Keratinocyte (primary cell): ENCODE measurements at regions not wholly inside any gene's neighbourhood (a gene's known extent, or its start where the extent isn't known, plus 50 kb on each side); places are given as distances from the start of the nearest gene placed in this dataset.

ENCODE experiments used
- DNase-seq: peaks from one replicate; pipeline ENCODE4 v3.0.0-alpha.2; 2011; ENCODE audit warnings: low read depth, missing footprints, low spot score
- FAIRE-seq: peaks from 2 replicates; lab custom pipeline; 2011; peaks lifted over from hg19 to GRCh38; lab: Jason Lieb, UNC
- H2AFZ ChIP-seq: 2 replicates; pipeline ENCODE4 v1.6.0; 2012; ENCODE audit warnings: low read length, control low read depth, inconsistent platforms; ENCODE audit not compliant: control insufficient read depth
- H3K27ac ChIP-seq: 2 replicates; pipeline ENCODE4 v1.5.1; 2011; ENCODE audit warnings: low read length; ENCODE audit not compliant: control insufficient read depth, insufficient read depth
- H3K27me3 ChIP-seq: 3 replicates; pipeline ENCODE4 v1.6.0; 2011; ENCODE audit warnings: low read length; ENCODE audit not compliant: control insufficient read depth, insufficient read depth; ENCODE audit errors: extremely low read depth
- H3K36me3 ChIP-seq, 2 experiments: 2 replicates in 1 of 2; 3 replicates in 1 of 2; pipeline ENCODE4 v1.5.1; 2011; ENCODE audit warnings: low read length in 2 of 2, mild to moderate bottlenecking in 1 of 2; ENCODE audit not compliant: control insufficient read depth in 2 of 2, insufficient read depth in 2 of 2; ENCODE audit errors: extremely low read depth in 1 of 2
- H3K4me1 ChIP-seq: 3 replicates; pipeline ENCODE4 v1.5.1; 2011; ENCODE audit warnings: low read length; ENCODE audit not compliant: control insufficient read depth, insufficient read depth; ENCODE audit errors: extremely low read depth
- H3K4me2 ChIP-seq: 3 replicates; pipeline ENCODE4 v1.6.0; 2011; ENCODE audit warnings: low read depth, low read length; ENCODE audit not compliant: control insufficient read depth, insufficient read depth; ENCODE audit errors: extremely low read depth
- H3K4me3 ChIP-seq, 3 experiments: fragments of 200-600 bp in 1 of 3; sonication (generic) in 1 of 3; 2 replicates in 2 of 3; 3 replicates in 1 of 3; pipeline ENCODE4 v1.5.1; 2011 to 2016; ENCODE audit warnings: low read length in 3 of 3, mild to moderate bottlenecking in 3 of 3, control low read depth in 2 of 3, inconsistent platforms in 1 of 3, low read depth in 1 of 3, mixed read lengths in 1 of 3, mixed run types in 1 of 3, moderate library complexity in 1 of 3; ENCODE audit not compliant: control insufficient read depth in 2 of 3, insufficient read depth in 2 of 3; ENCODE audit errors: extremely low read depth in 1 of 3
- H3K79me2 ChIP-seq: 2 replicates; pipeline ENCODE4 v1.6.0; 2012; ENCODE audit warnings: low read length; ENCODE audit not compliant: control insufficient read depth, insufficient read depth
- H3K9ac ChIP-seq: 3 replicates; pipeline ENCODE4 v1.6.0; 2011; ENCODE audit warnings: low read length; ENCODE audit not compliant: control insufficient read depth, insufficient read depth; ENCODE audit errors: extremely low read depth
- H3K9me1 ChIP-seq: 3 replicates; pipeline ENCODE4 v1.6.0; 2011; ENCODE audit warnings: low read length; ENCODE audit not compliant: control insufficient read depth, insufficient read depth; ENCODE audit errors: extremely low read depth
- H3K9me3 ChIP-seq: 2 replicates; pipeline ENCODE4 v1.5.1; 2012; ENCODE audit warnings: low read depth, low read length; ENCODE audit not compliant: control insufficient read depth
- H4K20me1 ChIP-seq: 3 replicates; pipeline ENCODE4 v1.6.0; 2011; ENCODE audit warnings: low read length; ENCODE audit not compliant: control insufficient read depth, insufficient read depth; ENCODE audit errors: extremely low read depth
- EZH2 ChIP-seq: IDR thresholded peaks from one replicate; pipeline ENCODE4 v1.6.1; 2012; ENCODE audit warnings: inconsistent platforms, mild to moderate bottlenecking, low read length, moderate library complexity
- dilution Hi-C: fragments of 300-500 bp; cut with MboI; formaldehyde crosslinking; loops from one replicate; pipeline ENCODE4 v1.7.0; 2020; ENCODE audit warnings: low sequenced_read_pairs; ENCODE audit not compliant: extremely low pct_ligation_motif_present
- TF ChIP-seq, protein P1 (sequence below), 3 experiments: IDR thresholded peaks in 1 of 3; conservative IDR thresholded peaks in 1 of 3; optimal IDR thresholded peaks in 1 of 3; 2 replicates in 2 of 3; 3 replicates in 1 of 3; pipeline versions ENCODE3 to v1.5.1; 2011; ENCODE audit warnings: low read length in 3 of 3, mild to moderate bottlenecking in 3 of 3, moderate library complexity in 2 of 3, control low read depth in 1 of 3, inconsistent platforms in 1 of 3; ENCODE audit not compliant: insufficient read depth in 2 of 3; ENCODE audit errors: extremely low read depth in 1 of 3

DNA sequence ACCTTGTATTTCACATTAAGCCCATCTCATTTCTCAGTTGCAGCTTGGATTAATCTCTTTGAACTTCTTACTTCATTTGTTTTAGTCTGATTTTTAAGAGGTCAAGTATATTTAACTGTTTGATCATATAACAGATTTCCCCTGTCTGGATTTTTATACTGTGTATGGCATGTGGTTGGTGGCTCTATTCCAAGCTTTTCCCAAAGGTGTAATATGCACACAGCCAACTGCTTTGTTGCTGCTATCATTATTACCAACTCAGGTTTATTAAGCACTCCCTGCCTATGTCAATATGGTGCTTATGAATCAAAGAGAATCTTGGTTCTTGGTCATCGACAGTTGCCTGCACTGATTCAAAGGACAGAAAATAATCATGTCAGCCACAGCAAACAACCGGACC is 92.6 kb downstream of the RAP2A start:
- no peaks in the 10 kb centered on the region for H3K9me3 ChIP-seq
- no peak overlapping the region for H3K27ac ChIP-seq
- H3K36me3 ChIP-seq: no peaks in the 10 kb centered on the region
- H3K4me1 ChIP-seq: no peaks in the 10 kb centered on the region
- H3K27me3 ChIP-seq: no peaks in the 10 kb centered on the region
- no peak overlapping the region for H3K4me3 ChIP-seq
- TF ChIP-seq, protein P1, sequence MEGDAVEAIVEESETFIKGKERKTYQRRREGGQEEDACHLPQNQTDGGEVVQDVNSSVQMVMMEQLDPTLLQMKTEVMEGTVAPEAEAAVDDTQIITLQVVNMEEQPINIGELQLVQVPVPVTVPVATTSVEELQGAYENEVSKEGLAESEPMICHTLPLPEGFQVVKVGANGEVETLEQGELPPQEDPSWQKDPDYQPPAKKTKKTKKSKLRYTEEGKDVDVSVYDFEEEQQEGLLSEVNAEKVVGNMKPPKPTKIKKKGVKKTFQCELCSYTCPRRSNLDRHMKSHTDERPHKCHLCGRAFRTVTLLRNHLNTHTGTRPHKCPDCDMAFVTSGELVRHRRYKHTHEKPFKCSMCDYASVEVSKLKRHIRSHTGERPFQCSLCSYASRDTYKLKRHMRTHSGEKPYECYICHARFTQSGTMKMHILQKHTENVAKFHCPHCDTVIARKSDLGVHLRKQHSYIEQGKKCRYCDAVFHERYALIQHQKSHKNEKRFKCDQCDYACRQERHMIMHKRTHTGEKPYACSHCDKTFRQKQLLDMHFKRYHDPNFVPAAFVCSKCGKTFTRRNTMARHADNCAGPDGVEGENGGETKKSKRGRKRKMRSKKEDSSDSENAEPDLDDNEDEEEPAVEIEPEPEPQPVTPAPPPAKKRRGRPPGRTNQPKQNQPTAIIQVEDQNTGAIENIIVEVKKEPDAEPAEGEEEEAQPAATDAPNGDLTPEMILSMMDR (optimal IDR thresholded peaks at IDR 0.05 in 1 of 3, IDR thresholded peaks at IDR 0.05 in 1 of 3, conservative IDR thresholded peaks at IDR 0.05 in 1 of 3; ENCODE audit: extremely low read depth in 1 of 3, insufficient read depth in 2 of 3, low read length in 3 of 3): no peak
- H3K9ac ChIP-seq: no peak overlapping the region
- no peaks in the 10 kb centered on the region for H4K20me1 ChIP-seq
- no peak overlapping the region for H3K4me2 ChIP-seq
- DNase-seq (no peak), FAIRE-seq (no peak)
- dilution Hi-C loops: no loop called here
- H3K9me1 ChIP-seq: no peaks in the 10 kb centered on the region
- H3K79me2 ChIP-seq: no peaks in the 10 kb centered on the region
- H2AFZ ChIP-seq: no peak overlapping the region

GRCh38 chr13:97528518-97528917 is 94.5 kb downstream of the RAP2A start:
- TF ChIP-seq EZH2: no peak
- TF ChIP-seq, protein P1 (optimal IDR thresholded peaks at IDR 0.05 in 1 of 3, IDR thresholded peaks at IDR 0.05 in 1 of 3, conservative IDR thresholded peaks at IDR 0.05 in 1 of 3; ENCODE audit: extremely low read depth in 1 of 3, insufficient read depth in 2 of 3, low read length in 3 of 3): no peak
- H3K27ac ChIP-seq: no peak overlapping the region
- H3K9ac ChIP-seq: no peak overlapping the region
- H3K36me3 ChIP-seq: no peaks in the 10 kb centered on the region
- dilution Hi-C loops: no loop called here
- H4K20me1 ChIP-seq: no peaks in the 10 kb centered on the region
- H3K4me1 ChIP-seq: no peaks in the 10 kb centered on the region
- H3K4me2 ChIP-seq: no peak overlapping the region
- H3K4me3 ChIP-seq: no peak overlapping the region
- H2AFZ ChIP-seq: no peak overlapping the region
- no peaks in the 10 kb centered on the region for H3K79me2 ChIP-seq
- H3K9me1 ChIP-seq: no peaks in the 10 kb centered on the region
- H3K9me3 ChIP-seq: no peaks in the 10 kb centered on the region
- H3K27me3 ChIP-seq: no peaks in the 10 kb centered on the region
- FAIRE-seq (no peak), DNase-seq (no peak)
